Omental fat pad (tissue), 3 donors: ENCODE measurements at regions not wholly inside any gene's neighbourhood (a gene's known extent, or its start where the extent isn't known, plus 50 kb on each side); places are given as distances from the start of the nearest gene placed in this dataset.

Source experiments
- ATAC-seq: fragments of 150-250 bp; one replicate; pipeline ENCODE4 v1.9.1; 2016; ENCODE audit warnings: mild to moderate bottlenecking, moderate library complexity; ENCODE audit not compliant: low FRiP score
- DNase-seq: peaks from one replicate; pipeline ENCODE4 v3.0.0-alpha.2; 2019; ENCODE audit warnings: low spot score
- CTCF ChIP-seq, 3 donors: fragments of 450-650 bp; IDR thresholded peaks; one replicate each; pipeline ENCODE4 v1.5.1; 2016 to 2017; ENCODE audit warnings: antibody characterized with exemption in 3 of 3, mild to moderate bottlenecking in 3 of 3, moderate library complexity in 2 of 3

- TF ChIP-seq CTCF (IDR thresholded peaks at IDR 0.05), result no peak
- ATAC-seq (no peak), DNase-seq (no peak)
These were observed 130.2 kb upstream of the IRX4 start for GRCh38 chr5:2012885-2013284.

- no peak for TF ChIP-seq CTCF (IDR thresholded peaks at IDR 0.05)
- no peak for DNase-seq
- ATAC-seq, result no peak
These were observed 129.0 kb upstream of the IRX4 start for GRCh38 chr5:2011481-2012411.

GRCh38 chr5:2010940-2011339 is 128.2 kb upstream of the IRX4 start:
- TF ChIP-seq CTCF (IDR thresholded peaks at IDR 0.05), result no peak
- ATAC-seq, result no peak
- no peak for DNase-seq

- DNase-seq, result no peak
- no peak for TF ChIP-seq CTCF (IDR thresholded peaks at IDR 0.05)
These were observed 127.5 kb upstream of the IRX4 start for GRCh38 chr5:2009986-2010914.

GRCh38 chr5:2008851-2009629 is 126.3 kb upstream of the IRX4 start:
- DNase-seq, result no peak
- TF ChIP-seq CTCF (IDR thresholded peaks at IDR 0.05), result no peak
- ATAC-seq, result no peak

More at GRCh38 chr5:2009986-2010914, 127.5 kb upstream of the IRX4 start:
- no peak for ATAC-seq

- DNase-seq (no peak), ATAC-seq (peak; percentile 19)
- no peak for TF ChIP-seq CTCF (IDR thresholded peaks at IDR 0.05)
These were observed 125.3 kb upstream of the IRX4 start for GRCh38 chr5:2007878-2008501.
